ENCODE measurements at regions not wholly inside any gene's neighbourhood (a gene's known extent, or its start where the extent isn't known, plus 50 kb on each side); places are given as distances from the start of the nearest gene placed in this dataset.
"Not testable (repeated sequence)": the region's sequence is repeated elsewhere in the genome, so short reads cannot be mapped to it uniquely, and the experiment has no call there.

DNA sequence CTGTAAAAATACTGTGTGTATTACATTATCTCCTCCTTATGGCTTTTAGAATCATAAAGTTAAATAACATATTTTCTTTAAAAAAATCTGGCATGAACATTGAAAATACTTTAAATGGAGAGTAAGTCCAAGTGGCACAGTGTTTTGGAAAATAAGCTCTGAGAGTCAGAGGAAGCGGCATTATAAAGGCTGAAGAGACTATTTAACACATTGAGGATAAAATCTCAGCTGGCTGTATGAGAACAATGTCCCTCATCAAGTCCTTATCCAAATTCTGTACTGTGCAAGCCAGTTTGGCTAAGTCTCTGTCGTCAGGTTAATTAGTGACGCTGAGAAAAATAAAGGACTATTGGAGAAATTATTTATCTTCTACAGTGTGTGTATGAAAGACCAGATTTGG is 245.5 kb downstream of the MFSD1 start:
- no peak for DNase-seq

- DNase-seq: not testable (repeated sequence)
These were observed 250.6 kb downstream of the MFSD1 start for GRCh38 chr3:159052494-159052893.

DNA sequence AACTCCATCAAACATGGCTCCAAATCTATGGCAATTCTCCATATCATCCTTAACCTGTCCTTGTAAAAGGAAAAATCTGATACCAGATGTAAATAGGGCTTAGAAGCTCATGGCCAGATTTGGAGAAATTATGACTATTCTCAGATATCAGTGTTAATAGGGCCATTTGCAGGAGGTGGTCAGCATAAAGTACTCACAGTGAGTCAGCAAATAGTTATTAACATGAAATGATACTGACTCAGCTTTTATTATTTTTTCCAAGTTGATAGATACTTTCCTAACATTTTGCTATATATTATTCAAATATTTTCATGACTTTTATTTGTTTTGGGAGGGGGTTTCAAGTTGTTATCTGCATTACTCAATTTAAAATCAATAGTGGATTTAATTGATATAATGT is 255.8 kb downstream of the MFSD1 start:
- no peak for DNase-seq

DNA sequence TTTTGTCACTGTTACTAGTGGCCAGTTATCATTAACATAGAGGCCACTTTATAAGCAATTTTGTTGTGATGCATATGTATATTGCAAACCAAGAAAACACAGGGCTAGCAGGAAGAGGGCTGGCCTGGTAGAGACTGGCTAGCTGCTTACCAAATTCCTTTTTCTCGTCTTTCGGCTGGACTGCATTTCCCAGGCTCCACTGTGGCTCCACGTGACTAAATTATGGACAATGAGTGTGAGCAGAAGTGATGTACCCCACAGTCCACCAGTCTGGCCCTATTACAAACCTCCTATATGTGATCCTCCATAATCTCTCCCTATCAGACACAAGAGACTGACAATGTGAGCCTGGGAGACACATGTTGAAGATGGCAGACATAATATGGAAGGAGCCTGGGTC is 257.0 kb downstream of the MFSD1 start:
- DNase-seq: no peak

- no peak for DNase-seq
These were observed 257.5 kb downstream of the MFSD1 start for GRCh38 chr3:159059395-159059794.

- no peak for DNase-seq
These were observed 261.0 kb downstream of the MFSD1 start for GRCh38 chr3:159062734-159063410.

GRCh38 chr3:159069091-159069490 is 267.2 kb downstream of the MFSD1 start, which contains the start of gene IQCJ:
Gene IQCJ (plus strand): TSS chr3:159069319.
- DNase-seq: no peak

- no peak for DNase-seq
These were observed 268.1 kb downstream of the MFSD1 start for GRCh38 chr3:159069866-159070425.

GRCh38 chr3:159074756-159075701 is 273.2 kb downstream of the MFSD1 start:
- DNase-seq: no peak

GRCh38 chr3:159077860-159078259 is 276.0 kb downstream of the MFSD1 start:
- DNase-seq: no peak

- DNase-seq: no peak
These were observed 278.4 kb downstream of the MFSD1 start for GRCh38 chr3:159080256-159080655.

DNA sequence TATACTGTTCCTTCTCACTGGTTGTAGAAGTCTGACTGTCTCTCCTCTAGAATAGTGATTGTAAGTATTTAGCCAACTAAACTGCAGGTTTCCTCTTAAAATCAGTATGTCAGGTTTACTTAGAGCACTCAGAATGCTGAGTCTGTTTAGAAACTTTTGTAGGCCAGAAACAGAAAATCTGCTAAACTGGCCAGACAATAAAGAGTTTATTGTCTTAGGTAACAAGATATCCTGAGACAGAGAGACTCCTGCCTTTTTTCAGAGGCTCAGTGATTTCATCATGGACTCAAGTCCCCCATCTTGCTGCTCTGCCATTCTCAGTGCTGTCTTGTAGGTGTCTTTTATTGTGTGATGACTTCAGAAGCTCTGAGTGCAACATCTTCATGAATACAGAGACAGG is 279.0 kb downstream of the MFSD1 start:
- DNase-seq: no peak

DNA sequence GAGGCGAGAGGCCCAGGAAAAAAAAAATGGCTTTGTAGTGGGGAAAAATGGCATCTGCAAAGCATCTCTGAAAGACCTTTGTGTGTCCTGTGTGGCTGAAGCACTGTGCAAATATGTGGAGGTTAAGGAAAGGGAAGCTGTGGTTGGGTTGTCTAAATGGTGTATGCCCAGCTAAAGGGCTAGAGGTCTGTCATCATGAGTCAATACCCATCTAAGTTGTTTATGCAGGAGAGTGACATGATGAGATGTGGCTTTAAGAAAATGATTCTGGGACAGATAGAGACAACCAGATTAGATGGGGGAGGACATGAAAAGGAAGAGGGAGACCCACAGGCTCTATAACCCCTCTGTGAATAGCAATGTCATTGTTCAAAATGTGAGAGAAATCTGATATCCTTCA is 280.7 kb downstream of the MFSD1 start:
- no peak for DNase-seq

- no peak for DNase-seq
These were observed 290.1 kb downstream of the MFSD1 start for GRCh38 chr3:159091936-159092335.

GRCh38 chr3:159102001-159102400 is 300.1 kb downstream of the MFSD1 start:
- no peak for DNase-seq

DNA sequence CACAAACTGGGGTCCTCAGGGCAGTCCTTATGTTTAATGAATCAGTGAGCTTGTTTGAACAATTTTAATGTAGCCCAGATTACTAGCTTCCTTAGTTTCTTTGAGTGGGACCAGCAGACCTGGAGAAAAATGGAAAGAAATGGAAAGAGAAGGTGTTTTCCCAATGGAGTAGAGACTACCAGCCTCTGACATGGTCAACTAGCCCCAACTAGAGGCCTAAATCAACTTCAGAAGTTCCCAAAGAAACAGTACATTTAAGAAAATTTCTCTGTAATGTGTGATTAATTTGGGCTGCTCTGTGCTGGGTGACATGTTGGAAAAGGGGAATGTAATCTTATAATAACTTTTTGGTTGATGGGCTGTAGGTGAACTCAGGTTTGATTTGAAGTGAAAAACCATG is 310.9 kb downstream of the MFSD1 start:
- no peak for DNase-seq

- no peak for DNase-seq
These were observed 311.5 kb downstream of the MFSD1 start for GRCh38 chr3:159113221-159113875.

DNA sequence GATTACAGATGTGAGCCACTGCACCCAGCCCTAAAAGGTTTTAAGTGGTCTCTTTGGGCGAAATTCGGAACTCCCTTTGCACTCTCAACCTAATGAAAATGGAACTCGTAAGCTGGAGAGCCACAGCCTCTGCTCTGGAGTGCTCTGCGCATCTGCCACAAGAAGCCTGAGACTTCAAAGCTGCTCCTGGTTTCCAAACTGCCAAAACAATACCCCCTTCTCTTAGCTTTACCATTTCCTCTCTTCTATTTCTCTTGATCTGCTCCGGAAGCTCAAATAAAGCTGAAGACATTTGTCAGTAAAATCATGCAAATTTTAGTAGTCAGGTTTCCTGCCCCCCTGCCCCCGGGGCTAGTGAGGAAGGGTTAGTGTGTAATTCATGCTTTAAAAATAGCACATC is 312.7 kb downstream of the MFSD1 start:
- no peak for DNase-seq

DNA sequence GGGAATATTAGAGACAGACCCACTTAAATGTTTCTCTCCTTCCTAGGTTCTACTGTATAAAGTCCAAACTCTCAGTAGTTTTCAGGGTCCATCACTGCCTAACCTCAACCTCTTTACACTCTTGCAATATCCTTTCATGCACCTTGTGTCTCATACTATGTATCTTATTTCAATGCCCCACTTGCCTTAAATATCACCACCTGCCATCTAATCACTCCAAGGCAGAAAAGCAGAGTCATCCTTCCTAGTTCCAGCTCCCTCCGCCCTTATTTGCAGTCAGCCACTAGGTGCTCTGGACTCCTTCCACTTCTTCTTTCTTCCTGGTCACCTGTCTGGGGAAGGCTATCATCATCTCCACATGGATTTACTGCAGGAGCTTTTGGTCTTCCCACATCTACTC is 322.0 kb downstream of the MFSD1 start:
- no peak for DNase-seq

- no peak for DNase-seq
These were observed 324.6 kb downstream of the MFSD1 start for GRCh38 chr3:159126261-159127020.

DNA sequence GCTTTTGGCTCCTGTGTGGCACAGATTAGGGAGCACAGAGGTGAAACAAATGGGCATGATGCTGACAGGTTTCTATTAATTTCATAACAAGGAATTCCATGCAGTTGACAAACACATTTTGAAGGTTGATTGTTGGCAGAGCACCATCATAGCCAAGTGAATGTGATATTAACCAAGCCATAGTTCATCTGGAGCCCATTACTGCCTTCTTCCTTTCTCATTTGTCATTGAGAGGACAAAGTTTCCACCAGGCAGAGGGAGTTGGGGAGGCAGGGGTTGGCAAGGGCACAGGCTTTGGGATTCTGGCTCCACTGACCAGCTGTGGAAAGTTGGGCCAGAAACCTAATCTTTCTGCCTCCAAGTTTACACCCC is 325.2 kb downstream of the MFSD1 start:
- DNase-seq: no peak

DNA sequence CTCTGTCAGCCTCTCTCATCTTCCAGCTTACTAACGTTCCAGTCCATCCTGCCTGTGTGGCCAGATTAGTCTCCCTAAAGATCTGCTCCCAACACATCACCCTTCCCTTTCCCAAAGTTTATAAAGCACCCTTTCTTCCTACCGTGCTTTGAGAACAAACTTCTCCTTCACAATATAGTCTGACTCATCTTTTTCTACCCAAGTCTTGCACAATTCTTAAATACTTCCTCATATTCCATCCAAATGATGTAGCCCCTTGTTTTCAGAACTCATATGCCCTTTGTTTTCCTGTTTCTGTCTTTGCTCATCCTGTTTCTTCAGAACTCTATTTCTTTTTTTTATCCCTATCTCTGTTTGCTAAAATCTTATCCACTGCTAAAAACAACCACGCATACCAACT is 326.8 kb downstream of the MFSD1 start:
- no peak for DNase-seq

GRCh38 chr3:159130108-159130507 is 328.3 kb downstream of the MFSD1 start:
- no peak for DNase-seq

Data from stimulated activated CD4-positive, alpha-beta T cell treated with anti-CD3 and anti-CD28 coated beads, Interleukin-12 subunit alpha, Interleukin-12 subunit beta, amount 100 ng/mL, for 4 hours (primary cell).